ENCODE measurements at regions not wholly inside any gene's neighbourhood (a gene's known extent, or its start where the extent isn't known, plus 50 kb on each side); places are given as distances from the start of the nearest gene placed in this dataset.

- WGBS, 3 donors, result 67 to 76% (median 69%) methylated on average over 6 of the region's 6 CpGs
- TF ChIP-seq CTCF (IDR thresholded peaks at IDR 0.05) (no peak), EP300 (IDR thresholded peaks at IDR 0.05) (no peak), POLR2A (IDR thresholded peaks at IDR 0.05) (no peak)
- Histone ChIP-seq H3K36me3 (no peaks in the 10 kb centered on the region), H3K27me3 (no peaks in the 10 kb centered on the region), H3K4me1 (ENCODE audit: insufficient read depth) (no peaks in the 10 kb centered on the region), H3K9me3 (no peaks in the 10 kb centered on the region), H3K27ac (no peak overlapping the region), H3K4me3 (no peak overlapping the region)
- no peak for DNase-seq
- intact Hi-C loops (cut with DNase I), result no loop called here
Observed at GRCh38 chr15:46856839-46857502, 860.3 kb upstream of the SEMA6D start.

DNA sequence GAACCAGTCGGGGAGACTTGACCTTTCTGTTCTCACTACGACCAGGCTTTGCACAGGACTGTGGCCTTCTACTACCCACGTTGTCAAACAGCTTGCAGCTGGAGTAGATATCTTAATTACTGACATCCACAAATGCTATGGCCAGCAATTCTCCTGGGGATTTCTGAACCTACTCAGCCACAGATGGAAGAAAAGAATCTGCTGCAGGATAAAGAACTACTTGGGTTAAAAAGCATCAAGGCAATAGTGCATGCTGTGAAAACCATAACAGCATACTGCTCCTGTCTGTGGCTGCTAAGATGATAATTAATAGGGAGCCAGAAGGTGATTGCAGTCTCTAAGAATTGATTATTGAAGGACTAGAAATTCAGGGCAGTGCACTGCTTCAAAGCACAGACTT lies 859.2 kb upstream of the SEMA6D start:
- H3K27me3 ChIP-seq, result no peaks in the 10 kb centered on the region
- 4 to 14% (median 7%) methylated on average over 3 of the region's 3 CpGs for WGBS, 3 donors
- no peak overlapping the region for H3K4me3 ChIP-seq
- H3K9me3 ChIP-seq, result no peaks in the 10 kb centered on the region
- intact Hi-C loops (cut with DNase I), result no loop called here
- DNase-seq, result no peak
- H3K4me1 ChIP-seq (ENCODE audit: insufficient read depth), result no peaks in the 10 kb centered on the region
- no peak overlapping the region for H3K27ac ChIP-seq
- no peak for TF ChIP-seq CTCF (IDR thresholded peaks at IDR 0.05)
- no peak for TF ChIP-seq EP300 (IDR thresholded peaks at IDR 0.05)
- no peak for TF ChIP-seq POLR2A (IDR thresholded peaks at IDR 0.05)
- H3K36me3 ChIP-seq, result no peaks in the 10 kb centered on the region

GRCh38 chr15:46861796-46862195 lies 855.5 kb upstream of the SEMA6D start:
- H3K4me3 ChIP-seq, result no peak overlapping the region
- 91 to 100% (median 94%) methylated on average over 2 of the region's 2 CpGs for WGBS, 3 donors
- no peaks in the 10 kb centered on the region for H3K9me3 ChIP-seq
- no peak for DNase-seq
- no peaks in the 10 kb centered on the region for H3K4me1 ChIP-seq (ENCODE audit: insufficient read depth)
- H3K27me3 ChIP-seq, result no peaks in the 10 kb centered on the region
- TF ChIP-seq EP300 (IDR thresholded peaks at IDR 0.05) (no peak), CTCF (IDR thresholded peaks at IDR 0.05) (no peak), POLR2A (IDR thresholded peaks at IDR 0.05) (no peak)
- intact Hi-C loops (cut with DNase I), result loop anchor here in 1 of 4 donors (10.0 kb wide), 1 partner anchor 53 kb away; no protein-coding TSS in a partner anchor
- no peaks in the 10 kb centered on the region for H3K36me3 ChIP-seq
- no peak overlapping the region for H3K27ac ChIP-seq

GRCh38 chr15:46865155-46865554 lies 852.1 kb upstream of the SEMA6D start:
- H3K4me1 ChIP-seq (ENCODE audit: insufficient read depth), result no peaks in the 10 kb centered on the region
- H3K9me3 ChIP-seq, result no peaks in the 10 kb centered on the region
- DNase-seq, result no peak
- intact Hi-C loops (cut with DNase I), result loop anchor here in 1 of 4 donors (10.0 kb wide), 1 partner anchor 50 kb away; no protein-coding TSS in a partner anchor
- H3K36me3 ChIP-seq, result no peaks in the 10 kb centered on the region
- H3K27me3 ChIP-seq, result no peaks in the 10 kb centered on the region
- TF ChIP-seq EP300 (IDR thresholded peaks at IDR 0.05) (no peak), CTCF (IDR thresholded peaks at IDR 0.05) (no peak), POLR2A (IDR thresholded peaks at IDR 0.05) (no peak)
- no peak overlapping the region for H3K4me3 ChIP-seq
- no peak overlapping the region for H3K27ac ChIP-seq
- WGBS, 3 donors, result 87 to 91% (median 88%) methylated on average over 6 of the region's 6 CpGs
